ENCODE measurements at regions not wholly inside any gene's neighbourhood (a gene's known extent, or its start where the extent isn't known, plus 50 kb on each side); places are given as distances from the start of the nearest gene placed in this dataset.

DNA sequence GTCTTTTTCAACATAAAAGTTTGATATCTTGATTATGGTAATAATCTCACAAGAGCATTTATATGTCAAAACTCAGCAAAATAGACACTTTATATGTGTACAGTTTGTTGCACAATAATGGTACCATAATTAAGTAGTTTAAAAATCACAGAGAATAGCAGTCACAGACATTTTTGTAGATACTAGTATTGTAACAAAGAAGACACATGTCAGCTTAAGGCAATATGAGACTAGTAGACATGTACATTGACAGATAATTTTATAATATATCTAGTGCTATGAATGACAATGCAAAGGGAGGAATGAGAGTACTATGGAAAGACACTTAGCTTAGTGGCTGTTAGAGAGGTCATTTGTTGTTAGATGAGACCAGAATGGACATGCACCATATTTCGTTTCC is 1490.6 kb upstream of the CDH6 start:
- TF ChIP-seq, protein P1, sequence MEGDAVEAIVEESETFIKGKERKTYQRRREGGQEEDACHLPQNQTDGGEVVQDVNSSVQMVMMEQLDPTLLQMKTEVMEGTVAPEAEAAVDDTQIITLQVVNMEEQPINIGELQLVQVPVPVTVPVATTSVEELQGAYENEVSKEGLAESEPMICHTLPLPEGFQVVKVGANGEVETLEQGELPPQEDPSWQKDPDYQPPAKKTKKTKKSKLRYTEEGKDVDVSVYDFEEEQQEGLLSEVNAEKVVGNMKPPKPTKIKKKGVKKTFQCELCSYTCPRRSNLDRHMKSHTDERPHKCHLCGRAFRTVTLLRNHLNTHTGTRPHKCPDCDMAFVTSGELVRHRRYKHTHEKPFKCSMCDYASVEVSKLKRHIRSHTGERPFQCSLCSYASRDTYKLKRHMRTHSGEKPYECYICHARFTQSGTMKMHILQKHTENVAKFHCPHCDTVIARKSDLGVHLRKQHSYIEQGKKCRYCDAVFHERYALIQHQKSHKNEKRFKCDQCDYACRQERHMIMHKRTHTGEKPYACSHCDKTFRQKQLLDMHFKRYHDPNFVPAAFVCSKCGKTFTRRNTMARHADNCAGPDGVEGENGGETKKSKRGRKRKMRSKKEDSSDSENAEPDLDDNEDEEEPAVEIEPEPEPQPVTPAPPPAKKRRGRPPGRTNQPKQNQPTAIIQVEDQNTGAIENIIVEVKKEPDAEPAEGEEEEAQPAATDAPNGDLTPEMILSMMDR (IDR thresholded peaks at IDR 0.05) = no peak
- TF ChIP-seq EZH2phosphoT487 (IDR thresholded peaks at IDR 0.05; ENCODE audit: borderline replicate concordance, low read depth) (no peak), GABPA (IDR thresholded peaks at IDR 0.05; ENCODE audit: low read depth) (no peak)
- TF ChIP-seq, protein P2, sequence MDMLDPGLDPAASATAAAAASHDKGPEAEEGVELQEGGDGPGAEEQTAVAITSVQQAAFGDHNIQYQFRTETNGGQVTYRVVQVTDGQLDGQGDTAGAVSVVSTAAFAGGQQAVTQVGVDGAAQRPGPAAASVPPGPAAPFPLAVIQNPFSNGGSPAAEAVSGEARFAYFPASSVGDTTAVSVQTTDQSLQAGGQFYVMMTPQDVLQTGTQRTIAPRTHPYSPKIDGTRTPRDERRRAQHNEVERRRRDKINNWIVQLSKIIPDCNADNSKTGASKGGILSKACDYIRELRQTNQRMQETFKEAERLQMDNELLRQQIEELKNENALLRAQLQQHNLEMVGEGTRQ (IDR thresholded peaks at IDR 0.05; ENCODE audit: borderline replicate concordance, low read depth, low read length) = no peak

All from SK-N-SH (cell line).